ENCODE measurements at regions not wholly inside any gene's neighbourhood (a gene's known extent, or its start where the extent isn't known, plus 50 kb on each side); places are given as distances from the start of the nearest gene placed in this dataset.

DNA sequence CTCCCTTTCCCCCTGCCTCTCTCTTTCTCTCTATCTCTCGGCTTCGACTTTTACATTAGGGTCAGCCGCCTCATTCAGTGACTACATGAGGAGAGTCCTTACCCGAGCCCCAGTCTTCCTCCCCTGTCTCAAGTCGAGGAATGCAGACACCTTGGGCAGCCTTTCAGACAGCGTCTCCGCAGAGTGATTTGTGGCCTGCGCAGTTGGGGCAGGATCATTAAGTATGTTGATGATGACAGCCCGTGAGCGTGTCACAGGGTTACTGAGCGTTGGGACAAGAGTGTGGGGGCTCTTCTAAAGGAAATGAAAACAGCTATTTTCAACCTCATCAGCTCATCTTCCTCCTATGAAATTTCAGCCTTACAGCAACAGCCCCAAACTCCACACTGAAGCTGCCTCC, 312.1 kb upstream of the GATB start:
- no peaks in the 10 kb centered on the region for H3K27me3 Mint-ChIP-seq (ENCODE audit: insufficient read depth, unreplicated experiment)
- peak overlapping the region; percentile 27 for H3K27ac Mint-ChIP-seq (ENCODE audit: unreplicated experiment)
- ChIA-PET CTCF (no interaction called here), POLR2A (no interaction called here)
- H3K4me3 ChIP-seq (ENCODE audit: low read depth, low read length): no peak overlapping the region
- H3K9me3 ChIP-seq: no peaks in the 10 kb centered on the region
- no peak overlapping the region for H3K4me3 Mint-ChIP-seq (ENCODE audit: unreplicated experiment)
- TF ChIP-seq, protein P1, sequence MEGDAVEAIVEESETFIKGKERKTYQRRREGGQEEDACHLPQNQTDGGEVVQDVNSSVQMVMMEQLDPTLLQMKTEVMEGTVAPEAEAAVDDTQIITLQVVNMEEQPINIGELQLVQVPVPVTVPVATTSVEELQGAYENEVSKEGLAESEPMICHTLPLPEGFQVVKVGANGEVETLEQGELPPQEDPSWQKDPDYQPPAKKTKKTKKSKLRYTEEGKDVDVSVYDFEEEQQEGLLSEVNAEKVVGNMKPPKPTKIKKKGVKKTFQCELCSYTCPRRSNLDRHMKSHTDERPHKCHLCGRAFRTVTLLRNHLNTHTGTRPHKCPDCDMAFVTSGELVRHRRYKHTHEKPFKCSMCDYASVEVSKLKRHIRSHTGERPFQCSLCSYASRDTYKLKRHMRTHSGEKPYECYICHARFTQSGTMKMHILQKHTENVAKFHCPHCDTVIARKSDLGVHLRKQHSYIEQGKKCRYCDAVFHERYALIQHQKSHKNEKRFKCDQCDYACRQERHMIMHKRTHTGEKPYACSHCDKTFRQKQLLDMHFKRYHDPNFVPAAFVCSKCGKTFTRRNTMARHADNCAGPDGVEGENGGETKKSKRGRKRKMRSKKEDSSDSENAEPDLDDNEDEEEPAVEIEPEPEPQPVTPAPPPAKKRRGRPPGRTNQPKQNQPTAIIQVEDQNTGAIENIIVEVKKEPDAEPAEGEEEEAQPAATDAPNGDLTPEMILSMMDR (IDR thresholded peaks at IDR 0.05; ENCODE audit: insufficient read depth in 1 of 2, low read depth in 1 of 2, low read length in 1 of 2, severe bottlenecking in 1 of 2, unreplicated experiment in 1 of 2): no peak
- no peak for DNase-seq
- no peaks in the 10 kb centered on the region for H3K27me3 ChIP-seq (replicated peaks; ENCODE audit: control insufficient read depth, insufficient read depth, low read length)
- intact Hi-C loops (cut with micrococcal nuclease; ENCODE audit: unreplicated experiment): no loop called here
- no peaks in the 10 kb centered on the region for H3K36me3 ChIP-seq (ENCODE audit: control insufficient read depth, insufficient read depth, low read length)
- no peaks in the 10 kb centered on the region for H3K36me3 Mint-ChIP-seq (ENCODE audit: insufficient read depth, unreplicated experiment)
- BruUV-seq (replicated peaks): no TSS peak
- H3K4me1 Mint-ChIP-seq (ENCODE audit: low read depth, unreplicated experiment): no peaks in the 10 kb centered on the region
- peaks cover 4% of the 10 kb centered on the region; the same call in 1 of the 2 replicates for H3K4me1 ChIP-seq
- no peaks in the 10 kb centered on the region for H3K9me3 Mint-ChIP-seq (ENCODE audit: unreplicated experiment)

DNA sequence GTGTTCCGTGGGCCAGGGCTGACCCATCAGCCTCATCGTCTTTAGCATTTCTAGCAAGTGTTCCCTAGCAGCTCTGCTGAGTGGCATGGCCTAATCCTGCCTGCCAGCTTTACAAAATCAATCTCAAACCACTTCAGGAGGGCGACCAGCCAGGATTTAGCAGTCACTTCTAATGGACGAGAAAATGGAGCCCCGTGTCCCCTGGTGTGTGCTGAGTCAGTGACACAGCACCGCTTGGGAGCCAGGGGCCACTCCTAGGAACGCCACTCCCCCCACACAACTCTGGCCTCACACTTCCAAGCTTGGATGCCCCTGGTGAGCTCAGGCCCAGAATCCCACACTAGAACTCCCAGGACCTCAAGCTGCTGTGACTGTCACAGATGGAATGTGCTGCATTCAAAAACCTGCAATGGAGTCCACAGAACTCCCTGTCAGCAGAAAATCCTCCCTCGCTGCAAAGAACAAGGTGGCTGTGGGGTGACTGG, 311.2 kb upstream of the GATB start:
- Mint-ChIP-seq H3K27me3 (ENCODE audit: insufficient read depth, unreplicated experiment) (no peaks in the 10 kb centered on the region), H3K4me1 (ENCODE audit: low read depth, unreplicated experiment) (no peaks in the 10 kb centered on the region), H3K9me3 (ENCODE audit: unreplicated experiment) (no peaks in the 10 kb centered on the region), H3K4me3 (ENCODE audit: unreplicated experiment) (no peak overlapping the region), H3K36me3 (ENCODE audit: insufficient read depth, unreplicated experiment) (no peaks in the 10 kb centered on the region), H3K27ac (ENCODE audit: unreplicated experiment) (peak overlapping the region; percentile 27)
- Histone ChIP-seq H3K4me3 (ENCODE audit: low read depth, low read length) (no peak overlapping the region), H3K27me3 (replicated peaks; ENCODE audit: control insufficient read depth, insufficient read depth, low read length) (no peaks in the 10 kb centered on the region), H3K36me3 (ENCODE audit: control insufficient read depth, insufficient read depth, low read length) (no peaks in the 10 kb centered on the region), H3K4me1 (peaks cover 4% of the 10 kb centered on the region; the same call in 1 of the 2 replicates), H3K9me3 (no peaks in the 10 kb centered on the region)
- no TSS peak for BruUV-seq (replicated peaks)
- TF ChIP-seq, protein P1 (IDR thresholded peaks at IDR 0.05; ENCODE audit: insufficient read depth in 1 of 2, low read depth in 1 of 2, low read length in 1 of 2, severe bottlenecking in 1 of 2, unreplicated experiment in 1 of 2): no peak
- CTCF ChIA-PET: no interaction called here
- DNase-seq: no peak
- intact Hi-C loops (cut with micrococcal nuclease; ENCODE audit: unreplicated experiment): no loop called here
- POLR2A ChIA-PET: no interaction called here

DNA sequence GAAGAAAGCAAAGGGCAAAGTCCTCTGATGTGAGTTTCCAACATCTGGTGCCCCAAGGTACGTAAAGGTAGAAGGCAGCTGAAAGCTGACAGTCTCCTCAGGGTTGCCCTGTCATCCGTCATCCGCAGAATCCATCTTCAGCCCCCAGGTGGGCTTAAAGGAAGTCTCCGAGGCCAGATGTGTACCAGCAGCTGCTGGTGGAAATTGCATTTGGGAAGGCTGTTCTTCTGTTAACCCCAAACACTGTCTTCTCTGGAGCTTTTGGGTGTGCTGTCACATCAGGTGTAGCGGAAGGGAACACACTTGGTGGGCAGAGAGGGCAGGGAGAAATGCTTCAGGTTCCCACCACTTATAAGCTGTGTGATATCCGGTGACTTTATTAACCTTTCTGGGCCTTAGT, 310.0 kb upstream of the GATB start:
- H3K36me3 ChIP-seq (ENCODE audit: control insufficient read depth, insufficient read depth, low read length): no peaks in the 10 kb centered on the region
- no TSS peak for BruUV-seq (replicated peaks)
- Mint-ChIP-seq H3K36me3 (ENCODE audit: insufficient read depth, unreplicated experiment) (no peaks in the 10 kb centered on the region), H3K4me1 (ENCODE audit: low read depth, unreplicated experiment) (no peaks in the 10 kb centered on the region), H3K27ac (ENCODE audit: unreplicated experiment) (no peak overlapping the region), H3K9me3 (ENCODE audit: unreplicated experiment) (no peaks in the 10 kb centered on the region), H3K27me3 (ENCODE audit: insufficient read depth, unreplicated experiment) (no peaks in the 10 kb centered on the region), H3K4me3 (ENCODE audit: unreplicated experiment) (no peak overlapping the region)
- H3K4me1 ChIP-seq: peaks cover 4% of the 10 kb centered on the region; the same call in 1 of the 2 replicates
- no peak for DNase-seq
- no peak overlapping the region for H3K4me3 ChIP-seq (ENCODE audit: low read depth, low read length)
- TF ChIP-seq, protein P1 (IDR thresholded peaks at IDR 0.05; ENCODE audit: insufficient read depth in 1 of 2, low read depth in 1 of 2, low read length in 1 of 2, severe bottlenecking in 1 of 2, unreplicated experiment in 1 of 2): no peak
- H3K9me3 ChIP-seq: no peaks in the 10 kb centered on the region
- H3K27me3 ChIP-seq (replicated peaks; ENCODE audit: control insufficient read depth, insufficient read depth, low read length): no peaks in the 10 kb centered on the region
- intact Hi-C loops (cut with micrococcal nuclease; ENCODE audit: unreplicated experiment): no loop called here
- ChIA-PET CTCF (no interaction called here), POLR2A (no interaction called here)

All from Caco-2 (cell line).